H1 (cell line): ENCODE measurements at regions not wholly inside any gene's neighbourhood (a gene's known extent, or its start where the extent isn't known, plus 50 kb on each side); places are given as distances from the start of the nearest gene placed in this dataset.

Experiments used
- CTCF ChIA-PET: fragments of 300-600 bp; sonication (Branson Sonifier 250); formaldehyde crosslinking; loops from one replicate; lab custom pipeline; 2021; ENCODE audit not compliant: partially characterized antibody; lab: Charles Lee
- POLR2A ChIA-PET: fragments of 300-600 bp; sonication (Branson Sonifier 250); formaldehyde crosslinking; loops from one replicate; lab custom pipeline; 2021; ENCODE audit warnings: inconsistent platforms; ENCODE audit not compliant: partially characterized antibody; lab: Charles Lee
- DNase-seq, 2 experiments: peaks; one replicate each; pipeline versions ENCODE4 v3.0.0 to v3.0.0-alpha.2; 2010 to 2022; ENCODE audit warnings: low spot score in 2 of 2, low read depth in 1 of 2, mixed read lengths in 1 of 2
- FAIRE-seq: peaks from 2 replicates; lab custom pipeline; 2011; peaks lifted over from hg19 to GRCh38; lab: Jason Lieb, UNC
- H2AFZ ChIP-seq: 2 replicates; pipeline ENCODE4 v1.8.1; 2012; ENCODE audit warnings: low read length, inconsistent platforms
- H2AK5ac ChIP-seq: 2 replicates; pipeline ENCODE4 v1.6.1; 2013; ENCODE audit warnings: low read depth, low read length
- H2BK120ac ChIP-seq: replicated peaks from 2 replicates; pipeline ENCODE3; 2013; ENCODE audit warnings: low read depth, low read length, inconsistent platforms
- H2BK12ac ChIP-seq: 2 replicates; pipeline ENCODE4 v1.6.1; 2013; ENCODE audit warnings: low read depth, low read length
- H2BK15ac ChIP-seq: 2 replicates; pipeline ENCODE4 v1.6.1; 2013; ENCODE audit warnings: low read length
- H2BK20ac ChIP-seq: 2 replicates; pipeline ENCODE4 v1.6.1; 2013; ENCODE audit warnings: low read length
- H2BK5ac ChIP-seq: 2 replicates; pipeline ENCODE4 v1.6.1; 2013; ENCODE audit warnings: low read depth, low read length
- H3K14ac ChIP-seq: 2 replicates; pipeline ENCODE4 v1.6.1; 2013; ENCODE audit warnings: inconsistent platforms; ENCODE audit not compliant: insufficient read length
- H3K18ac ChIP-seq: 2 replicates; pipeline ENCODE4 v1.6.1; 2013; ENCODE audit warnings: low read length; ENCODE audit errors: extremely low read depth
- H3K23ac ChIP-seq: 2 replicates; pipeline ENCODE4 v1.6.1; 2013; ENCODE audit warnings: inconsistent platforms; ENCODE audit not compliant: insufficient read length
- H3K23me2 ChIP-seq: 2 replicates; pipeline ENCODE4 v1.6.1; 2013; ENCODE audit warnings: low read depth, low read length
- H3K27ac ChIP-seq: 2 replicates; pipeline ENCODE4 v1.6.1; 2011; ENCODE audit warnings: low read depth, low read length, inconsistent platforms
- H3K27me3 ChIP-seq, 4 experiments: replicated peaks in 1 of 4; 1 replicate in 1 of 4; 2 replicates in 3 of 4; pipeline versions ENCODE4 v1.6.1 to v1.8.1; 2011 to 2013; ENCODE audit warnings: low read length in 3 of 4, mild to moderate bottlenecking in 3 of 4, inconsistent platforms in 2 of 4, mixed read lengths in 2 of 4, moderate library complexity in 1 of 4; ENCODE audit not compliant: control insufficient read depth in 3 of 4, insufficient read depth in 3 of 4; ENCODE audit errors: extremely low read depth in 1 of 4
- H3K36me3 ChIP-seq, 4 experiments: 2 replicates each; pipeline versions ENCODE4 v1.6.1 to v1.8.1; 2011 to 2013; ENCODE audit warnings: mild to moderate bottlenecking in 4 of 4, low read length in 3 of 4, moderate library complexity in 2 of 4, control low read depth in 1 of 4, inconsistent platforms in 1 of 4; ENCODE audit not compliant: insufficient read depth in 4 of 4, control insufficient read depth in 2 of 4
- H3K4ac ChIP-seq: replicated peaks from 2 replicates; pipeline ENCODE3; 2013; ENCODE audit warnings: low read length, low read depth, mixed read lengths, inconsistent platforms; ENCODE audit not compliant: insufficient read length
- H3K4me1 ChIP-seq, 4 experiments: replicated peaks in 1 of 4; 1 replicate in 1 of 4; 2 replicates in 3 of 4; pipeline versions ENCODE4 v1.6.1 to v1.8.1; 2011 to 2013; ENCODE audit warnings: low read length in 3 of 4, inconsistent platforms in 2 of 4, mixed read lengths in 1 of 4; ENCODE audit not compliant: insufficient read depth in 4 of 4, control insufficient read depth in 3 of 4
- H3K4me2 ChIP-seq, 2 experiments: 2 replicates each; pipeline versions ENCODE4 v1.6.1 to v1.8.1; 2011 to 2013; ENCODE audit warnings: low read depth in 2 of 2, low read length in 2 of 2, control low read depth in 1 of 2, inconsistent platforms in 1 of 2, mild to moderate bottlenecking in 1 of 2; ENCODE audit not compliant: insufficient read depth in 1 of 2
- H3K4me3 ChIP-seq, 4 experiments: fragments of 200-600, 300-600 bp in 1 of 4; sonication (generic), shearing (Covaris generic), sonication (Bioruptor Twin) in 1 of 4; 2 replicates each; pipeline versions ENCODE4 v1.5.1 to v1.8.1; 2011 to 2016; ENCODE audit warnings: low read length in 4 of 4, low read depth in 3 of 4, control low read depth in 2 of 4, inconsistent platforms in 2 of 4, mild to moderate bottlenecking in 2 of 4, mixed read lengths in 1 of 4, moderate library complexity in 1 of 4; ENCODE audit not compliant: insufficient read depth in 2 of 4; ENCODE audit errors: extremely low read depth in 1 of 4
- H3K56ac ChIP-seq: replicated peaks from 2 replicates; pipeline ENCODE3; 2013; ENCODE audit warnings: low read depth, mild to moderate bottlenecking, mixed read lengths, low read length, inconsistent platforms; ENCODE audit not compliant: insufficient read length
- H3K79me1 ChIP-seq: 2 replicates; pipeline ENCODE4 v1.6.1; 2013; ENCODE audit warnings: low read depth, low read length, control low read depth
- H3K79me2 ChIP-seq, 2 experiments: 2 replicates each; pipeline versions ENCODE4 v1.6.1 to v1.8.1; 2012 to 2013; ENCODE audit warnings: low read length in 2 of 2, mild to moderate bottlenecking in 2 of 2, inconsistent platforms in 1 of 2; ENCODE audit not compliant: insufficient read depth in 2 of 2, control insufficient read depth in 1 of 2
- H3K9ac ChIP-seq, 4 experiments: replicated peaks in 1 of 4; 1 replicate in 1 of 4; 2 replicates in 3 of 4; pipeline versions ENCODE4 v1.6.1 to v1.8.1; 2011 to 2013; ENCODE audit warnings: low read depth in 3 of 4, low read length in 3 of 4, control low read depth in 2 of 4, mild to moderate bottlenecking in 2 of 4, moderate library complexity in 2 of 4, inconsistent platforms in 1 of 4; ENCODE audit errors: extremely low read depth in 1 of 4
- H3K9me3 ChIP-seq, 2 experiments: 2 replicates each; pipeline versions ENCODE4 v1.6.1 to v1.8.1; 2012 to 2013; ENCODE audit warnings: mild to moderate bottlenecking in 2 of 2, moderate library complexity in 2 of 2, control low read depth in 1 of 2, inconsistent platforms in 1 of 2, low read depth in 1 of 2, low read length in 1 of 2, mixed read lengths in 1 of 2; ENCODE audit not compliant: insufficient read depth in 2 of 2
- H4K20me1 ChIP-seq, 2 experiments: replicated peaks in 1 of 2; 2 replicates each; pipeline versions ENCODE3 to v1.8.1; 2011 to 2013; ENCODE audit warnings: inconsistent platforms in 2 of 2, low read length in 2 of 2, mild to moderate bottlenecking in 1 of 2; ENCODE audit not compliant: insufficient read depth in 2 of 2, control insufficient read depth in 1 of 2
- H4K5ac ChIP-seq: 2 replicates; pipeline ENCODE4 v1.6.1; 2013; ENCODE audit warnings: low read length, low read depth, mixed read lengths, inconsistent platforms; ENCODE audit not compliant: insufficient read length
- H4K8ac ChIP-seq: 2 replicates; pipeline ENCODE4 v1.8.0; 2013; ENCODE audit warnings: mild to moderate bottlenecking, moderate library complexity, low read length, inconsistent platforms; ENCODE audit not compliant: insufficient read depth; ENCODE audit errors: extremely low read depth
- H4K91ac ChIP-seq: replicated peaks from 2 replicates; pipeline ENCODE3; 2013; ENCODE audit warnings: low read length, mixed read lengths, inconsistent platforms; ENCODE audit not compliant: insufficient read length
- GTF2F1 ChIP-seq: IDR thresholded peaks from 2 replicates; pipeline ENCODE4 v1.6.1; 2012; ENCODE audit warnings: low read depth, low read length, improper control_type of control experiment, borderline replicate concordance
- TEAD4 ChIP-seq: IDR thresholded peaks from 2 replicates; pipeline ENCODE4 v1.6.1; 2012; ENCODE audit warnings: low read depth, low read length, inconsistent platforms, mixed read lengths
- WGBS, 2 experiments: shearing (Covaris generic) in 1 of 2; methylation state at CpG; one replicate each; pipeline versions ENCODE4 v1.1.6 to v1.1.7; 2013 to 2015; ENCODE audit warnings: low lambda C conversion rate in 2 of 2, mixed read lengths in 2 of 2, inconsistent platforms in 1 of 2, low coverage in 1 of 2, missing lambda C conversion rate in 1 of 2; ENCODE audit not compliant: insufficient replicate concordance in 2 of 2, insufficient coverage in 1 of 2, insufficient read length in 1 of 2; ENCODE audit errors: extremely low coverage in 1 of 2, missing lambda C conversion rate in 1 of 2; 5-methylcytosine and 5-hydroxymethylcytosine counted together

DNA sequence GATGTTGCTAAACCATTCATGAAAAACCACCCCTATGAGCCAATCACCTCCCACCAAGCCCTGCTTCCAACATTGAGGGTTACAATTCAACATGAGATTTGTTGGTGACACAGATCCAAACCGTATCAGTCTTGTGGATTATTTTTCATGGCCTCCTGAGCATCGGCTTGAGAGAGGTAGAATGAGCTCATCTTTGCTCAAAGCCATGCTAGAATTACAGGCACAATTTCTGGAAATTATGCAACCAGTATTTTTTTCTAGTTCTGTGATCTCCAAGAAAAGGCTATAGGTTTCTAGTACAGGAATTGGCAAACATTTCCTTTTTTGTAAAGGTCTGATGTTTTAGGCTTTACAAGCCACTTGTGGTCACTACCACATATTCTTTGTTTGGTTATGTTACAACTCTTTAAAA, 219.4 kb downstream of the DUSP10 start:
- H2AFZ ChIP-seq, result no peak overlapping the region
- H3K36me3 ChIP-seq, result no peaks in the 10 kb centered on the region
- H3K18ac ChIP-seq, result no peak overlapping the region
- H3K9ac ChIP-seq, result no peak overlapping the region
- WGBS, 2 experiments, result 85% methylated on average over 2 of the region's 2 CpGs; no CpG with 5 or more reads in 1 of the 2 experiments
- H3K4me2 ChIP-seq, result no peak overlapping the region
- no peaks in the 10 kb centered on the region for H3K79me1 ChIP-seq
- no peak overlapping the region for H3K4me3 ChIP-seq
- no peaks in the 10 kb centered on the region for H3K9me3 ChIP-seq
- H3K79me2 ChIP-seq, result no peaks in the 10 kb centered on the region
- FAIRE-seq (no peak), DNase-seq (no peak)
- H2BK120ac ChIP-seq, result no peak overlapping the region
- no peaks in the 10 kb centered on the region for H3K23me2 ChIP-seq
- H2BK12ac ChIP-seq, result no peak overlapping the region
- no peak overlapping the region for H3K27ac ChIP-seq
- H2BK20ac ChIP-seq, result no peak overlapping the region
- CTCF ChIA-PET, result interaction anchor here (0.6 to 0.9 kb wide), 3 partner anchors 34 to 490 kb away, joined by 3 read pairs; no protein-coding TSS in a partner anchor
- no peak overlapping the region for H3K56ac ChIP-seq
- no peak overlapping the region for H3K14ac ChIP-seq
- no peak overlapping the region for H3K4ac ChIP-seq
- no peaks in the 10 kb centered on the region for H3K27me3 ChIP-seq
- H2AK5ac ChIP-seq, result no peak overlapping the region
- H2BK15ac ChIP-seq, result no peak overlapping the region
- H4K5ac ChIP-seq, result no peak overlapping the region
- no peak overlapping the region for H2BK5ac ChIP-seq
- H3K4me1 ChIP-seq, result no peaks in the 10 kb centered on the region
- no peaks in the 10 kb centered on the region for H4K20me1 ChIP-seq
- POLR2A ChIA-PET, result no interaction called here
- no peak overlapping the region for H4K91ac ChIP-seq
- H3K23ac ChIP-seq, result no peak overlapping the region
- H4K8ac ChIP-seq, result no peak overlapping the region
- TF ChIP-seq GTF2F1 (no peak), TEAD4 (no peak)
